ENCODE measurements at regions not wholly inside any gene's neighbourhood (a gene's known extent, or its start where the extent isn't known, plus 50 kb on each side); places are given as distances from the start of the nearest gene placed in this dataset.
"Not testable (repeated sequence)": the region's sequence is repeated elsewhere in the genome, so short reads cannot be mapped to it uniquely, and the experiment has no call there.

GRCh38 chr5:123280854-123281253 lies 142.3 kb downstream of the CEP120 start:
- TF ChIP-seq EZH2phosphoT487 (IDR thresholded peaks at IDR 0.05; ENCODE audit: insufficient read depth, low read depth); EZH2 (IDR thresholded peaks at IDR 0.05; ENCODE audit: insufficient read depth, poor library complexity, severe bottlenecking): not testable (repeated sequence)
